ENCODE measurements at regions not wholly inside any gene's neighbourhood (a gene's known extent, or its start where the extent isn't known, plus 50 kb on each side); places are given as distances from the start of the nearest gene placed in this dataset.
"Not testable (repeated sequence)": the region's sequence is repeated elsewhere in the genome, so short reads cannot be mapped to it uniquely, and the experiment has no call there.

DNA sequence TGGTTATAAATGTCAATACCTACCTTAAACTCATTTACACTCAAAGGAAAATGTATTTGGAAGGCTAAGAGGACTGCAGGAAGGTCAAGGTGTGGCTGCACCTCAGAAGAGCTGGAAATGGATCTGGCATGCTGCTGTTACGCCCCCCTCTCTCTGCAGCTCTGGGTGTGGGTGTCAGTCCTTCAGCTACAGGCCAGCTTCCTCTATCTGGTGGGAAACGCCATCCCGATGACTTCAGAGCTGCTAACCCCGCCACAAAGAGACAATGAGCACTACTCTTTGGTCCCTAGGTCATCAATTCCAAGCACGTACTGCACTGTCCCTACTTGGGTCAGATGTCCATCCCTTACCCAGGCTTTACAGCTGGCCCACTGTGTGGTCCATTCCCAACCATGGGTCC, 74.2 kb downstream of the TEX35 start:
- Histone ChIP-seq H4K91ac (ENCODE audit: low read depth, low read length) (no peak overlapping the region), H2AK5ac (ENCODE audit: low read length) (no peak overlapping the region), H2AFZ (ENCODE audit: insufficient read depth, low read length, poor library complexity) (no peak overlapping the region), H3K4me2 (ENCODE audit: low read length) (no peak overlapping the region), H3K79me1 (ENCODE audit: low read length) (no peaks in the 10 kb centered on the region), H3K18ac (ENCODE audit: low read length) (no peak overlapping the region), H3K9ac (ENCODE audit: low read length) (no peak overlapping the region), H3K4ac (ENCODE audit: low read depth, low read length) (no peak overlapping the region), H3K27ac (ENCODE audit: low read depth, low read length) (no peak overlapping the region), H3K27me3 (ENCODE audit: insufficient read depth, low read length) (no peaks in the 10 kb centered on the region), H2BK120ac (ENCODE audit: insufficient read depth, low read length, poor library complexity) (no peak overlapping the region), H3K9me3 (ENCODE audit: insufficient read depth, low read depth, low read length) (no peaks in the 10 kb centered on the region), H2BK5ac (ENCODE audit: low read depth, low read length, poor library complexity) (no peak overlapping the region), H2BK12ac (ENCODE audit: low read length) (no peak overlapping the region), H3K4me3 (ENCODE audit: low read depth, low read length) (peak overlapping the region; percentile 9), H3K4me1 (ENCODE audit: control insufficient read depth in 1 of 2, insufficient read depth in 2 of 2, low read length in 2 of 2) (no peaks in the 10 kb centered on the region), H3K36me3 (ENCODE audit: control insufficient read depth in 1 of 2, insufficient read depth in 2 of 2, low read length in 2 of 2) (no peaks in the 10 kb centered on the region), H3K14ac (ENCODE audit: low read length) (no peak overlapping the region), H3K79me2 (ENCODE audit: control insufficient read depth, insufficient read depth, low read length, poor library complexity) (no peaks in the 10 kb centered on the region), H3K23ac (ENCODE audit: low read length) (no peak overlapping the region), H4K12ac (ENCODE audit: low read depth, low read length) (no peak overlapping the region), H4K8ac (ENCODE audit: low read depth, low read length) (no peak overlapping the region)
- DNase-seq = no peak
- no CpG with 5 or more reads among the region's 5 CpGs for WGBS (ENCODE audit: extremely low coverage, insufficient coverage, insufficient read length)

DNA sequence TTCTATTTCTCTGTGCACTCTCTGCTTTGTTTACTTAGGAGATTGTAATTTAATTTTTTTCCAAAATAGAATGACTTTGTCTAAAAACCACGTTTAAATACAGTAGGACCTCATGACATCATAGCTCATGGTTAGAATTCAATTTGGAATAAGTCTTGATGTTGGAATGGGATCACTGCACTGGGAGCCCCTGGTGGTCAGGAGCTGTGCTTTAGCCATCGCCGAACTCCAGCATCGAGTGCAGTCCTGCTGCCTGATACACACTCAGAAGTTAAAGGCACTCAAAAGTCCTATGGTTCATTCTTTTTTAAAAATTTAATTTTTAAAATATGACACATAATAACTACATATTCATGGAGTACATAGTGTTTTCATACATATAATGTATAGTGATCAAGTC, 75.1 kb downstream of the TEX35 start:
- Histone ChIP-seq H3K36me3 (ENCODE audit: control insufficient read depth in 1 of 2, insufficient read depth in 2 of 2, low read length in 2 of 2) (no peaks in the 10 kb centered on the region), H4K91ac (ENCODE audit: low read depth, low read length) (no peak overlapping the region), H2BK5ac (ENCODE audit: low read depth, low read length, poor library complexity) (no peak overlapping the region), H2AFZ (ENCODE audit: insufficient read depth, low read length, poor library complexity) (no peak overlapping the region), H3K4me3 (ENCODE audit: low read depth, low read length) (no peak overlapping the region), H3K79me1 (ENCODE audit: low read length) (no peaks in the 10 kb centered on the region), H4K8ac (ENCODE audit: low read depth, low read length) (no peak overlapping the region), H3K23ac (ENCODE audit: low read length) (no peak overlapping the region), H3K4me2 (ENCODE audit: low read length) (no peak overlapping the region), H3K27ac (ENCODE audit: low read depth, low read length) (no peak overlapping the region), H3K18ac (ENCODE audit: low read length) (no peak overlapping the region), H4K12ac (ENCODE audit: low read depth, low read length) (no peak overlapping the region), H2AK5ac (ENCODE audit: low read length) (no peak overlapping the region), H3K4ac (ENCODE audit: low read depth, low read length) (no peak overlapping the region), H2BK12ac (ENCODE audit: low read length) (no peak overlapping the region), H2BK120ac (ENCODE audit: insufficient read depth, low read length, poor library complexity) (no peak overlapping the region), H3K4me1 (ENCODE audit: control insufficient read depth in 1 of 2, insufficient read depth in 2 of 2, low read length in 2 of 2) (no peaks in the 10 kb centered on the region), H3K14ac (ENCODE audit: low read length) (no peak overlapping the region), H3K9me3 (ENCODE audit: insufficient read depth, low read depth, low read length) (no peaks in the 10 kb centered on the region), H3K9ac (ENCODE audit: low read length) (no peak overlapping the region), H3K79me2 (ENCODE audit: control insufficient read depth, insufficient read depth, low read length, poor library complexity) (no peaks in the 10 kb centered on the region), H3K27me3 (ENCODE audit: insufficient read depth, low read length) (no peaks in the 10 kb centered on the region)
- WGBS (ENCODE audit: extremely low coverage, insufficient coverage, insufficient read length) = no CpG with 5 or more reads among the region's 4 CpGs
- DNase-seq = no peak

DNA sequence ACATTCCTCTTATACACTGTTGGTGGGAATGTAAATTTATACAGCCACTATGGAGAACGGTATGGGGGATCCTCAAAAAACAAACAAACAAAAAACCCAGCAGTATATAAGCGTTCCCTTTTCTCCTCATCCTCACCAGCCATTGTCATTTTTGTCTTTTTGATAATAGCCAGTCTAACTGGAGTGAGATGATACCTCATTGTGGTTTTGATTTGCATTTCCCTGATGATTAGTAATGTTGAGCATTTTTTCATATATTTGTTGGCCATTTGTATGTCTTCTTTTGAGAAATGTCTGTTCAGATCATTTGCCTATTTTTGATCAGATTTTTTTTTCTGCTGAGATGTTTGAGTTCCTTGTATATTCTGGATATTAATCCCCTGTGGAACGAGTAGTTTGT, 76.1 kb downstream of the TEX35 start:
- no CpG with 5 or more reads among the region's 3 CpGs for WGBS (ENCODE audit: extremely low coverage, insufficient coverage, insufficient read length)
- H3K4ac ChIP-seq (ENCODE audit: low read depth, low read length); H4K8ac ChIP-seq (ENCODE audit: low read depth, low read length); H3K27ac ChIP-seq (ENCODE audit: low read depth, low read length); H3K4me3 ChIP-seq (ENCODE audit: low read depth, low read length); H2BK12ac ChIP-seq (ENCODE audit: low read length); H3K14ac ChIP-seq (ENCODE audit: low read length); H3K23ac ChIP-seq (ENCODE audit: low read length); H3K18ac ChIP-seq (ENCODE audit: low read length); H2AFZ ChIP-seq (ENCODE audit: insufficient read depth, low read length, poor library complexity); H3K4me2 ChIP-seq (ENCODE audit: low read length); H4K12ac ChIP-seq (ENCODE audit: low read depth, low read length); H4K91ac ChIP-seq (ENCODE audit: low read depth, low read length); H3K27me3 ChIP-seq (ENCODE audit: insufficient read depth, low read length); H3K79me1 ChIP-seq (ENCODE audit: low read length); H3K36me3 ChIP-seq (ENCODE audit: control insufficient read depth in 1 of 2, insufficient read depth in 2 of 2, low read length in 2 of 2); H2BK5ac ChIP-seq (ENCODE audit: low read depth, low read length, poor library complexity); H3K9ac ChIP-seq (ENCODE audit: low read length); H2BK120ac ChIP-seq (ENCODE audit: insufficient read depth, low read length, poor library complexity); DNase-seq; H3K9me3 ChIP-seq (ENCODE audit: insufficient read depth, low read depth, low read length); H3K4me1 ChIP-seq (ENCODE audit: control insufficient read depth in 1 of 2, insufficient read depth in 2 of 2, low read length in 2 of 2); H3K79me2 ChIP-seq (ENCODE audit: control insufficient read depth, insufficient read depth, low read length, poor library complexity); H2AK5ac ChIP-seq (ENCODE audit: low read length): not testable (repeated sequence)

DNA sequence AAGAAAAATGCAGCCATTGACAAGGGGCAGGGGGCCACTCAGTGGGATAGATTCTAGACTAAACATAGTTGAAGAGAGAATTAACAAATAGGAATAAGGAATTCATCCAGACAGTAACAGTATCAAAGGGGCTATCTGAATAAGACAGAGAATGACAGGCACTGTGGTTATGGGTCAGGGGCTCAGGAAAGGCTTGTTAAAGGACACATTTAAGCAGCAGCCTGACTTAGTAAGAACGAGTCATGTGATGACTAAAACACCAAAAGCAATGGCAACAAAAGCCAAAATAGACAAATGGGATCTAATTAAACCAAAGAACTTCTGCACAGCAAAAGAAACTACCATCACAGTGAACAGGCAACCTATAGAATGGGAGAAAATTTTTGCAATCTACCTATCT, 78.9 kb downstream of the TEX35 start:
- WGBS (ENCODE audit: extremely low coverage, insufficient coverage, insufficient read length) = no CpG with 5 or more reads among the region's 1 CpG
- H2BK120ac ChIP-seq (ENCODE audit: insufficient read depth, low read length, poor library complexity); H3K79me1 ChIP-seq (ENCODE audit: low read length); DNase-seq; H3K4ac ChIP-seq (ENCODE audit: low read depth, low read length); H3K18ac ChIP-seq (ENCODE audit: low read length); H3K9me3 ChIP-seq (ENCODE audit: insufficient read depth, low read depth, low read length); H2BK12ac ChIP-seq (ENCODE audit: low read length); H2AK5ac ChIP-seq (ENCODE audit: low read length); H3K4me3 ChIP-seq (ENCODE audit: low read depth, low read length); H4K8ac ChIP-seq (ENCODE audit: low read depth, low read length); H3K9ac ChIP-seq (ENCODE audit: low read length); H4K12ac ChIP-seq (ENCODE audit: low read depth, low read length); H3K4me2 ChIP-seq (ENCODE audit: low read length); H3K27me3 ChIP-seq (ENCODE audit: insufficient read depth, low read length); H3K36me3 ChIP-seq (ENCODE audit: control insufficient read depth in 1 of 2, insufficient read depth in 2 of 2, low read length in 2 of 2); H3K79me2 ChIP-seq (ENCODE audit: control insufficient read depth, insufficient read depth, low read length, poor library complexity); H3K27ac ChIP-seq (ENCODE audit: low read depth, low read length); H3K23ac ChIP-seq (ENCODE audit: low read length); H3K14ac ChIP-seq (ENCODE audit: low read length); H2BK5ac ChIP-seq (ENCODE audit: low read depth, low read length, poor library complexity); H4K91ac ChIP-seq (ENCODE audit: low read depth, low read length); H3K4me1 ChIP-seq (ENCODE audit: control insufficient read depth in 1 of 2, insufficient read depth in 2 of 2, low read length in 2 of 2); H2AFZ ChIP-seq (ENCODE audit: insufficient read depth, low read length, poor library complexity): not testable (repeated sequence)

DNA sequence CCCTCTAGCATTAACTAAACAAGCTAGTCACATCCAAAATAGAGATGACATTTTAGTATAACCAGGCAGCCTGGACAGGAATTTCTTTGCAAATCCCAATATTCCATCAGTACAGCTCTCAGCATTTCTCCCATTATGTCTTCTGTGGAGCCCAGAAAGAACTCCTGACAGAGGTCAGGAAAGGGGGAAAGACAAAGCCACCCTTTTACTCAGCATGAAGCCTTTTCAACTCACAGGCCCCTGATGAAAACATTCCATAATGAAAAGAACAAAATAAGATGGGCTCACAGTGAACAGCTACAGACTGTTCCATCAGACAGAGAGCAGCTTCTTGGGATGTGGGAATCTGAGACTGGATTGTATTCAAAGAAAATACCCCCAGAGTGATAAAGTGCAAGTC, 80.6 kb downstream of the TEX35 start:
- H3K79me2 ChIP-seq (ENCODE audit: control insufficient read depth, insufficient read depth, low read length, poor library complexity) = no peaks in the 10 kb centered on the region
- H3K4me3 ChIP-seq (ENCODE audit: low read depth, low read length) = no peak overlapping the region
- H3K9me3 ChIP-seq (ENCODE audit: insufficient read depth, low read depth, low read length) = no peaks in the 10 kb centered on the region
- no peak overlapping the region for H4K12ac ChIP-seq (ENCODE audit: low read depth, low read length)
- H2BK5ac ChIP-seq (ENCODE audit: low read depth, low read length, poor library complexity) = no peak overlapping the region
- H3K4me1 ChIP-seq (ENCODE audit: control insufficient read depth in 1 of 2, insufficient read depth in 2 of 2, low read length in 2 of 2) = no peaks in the 10 kb centered on the region
- H4K91ac ChIP-seq (ENCODE audit: low read depth, low read length) = no peak overlapping the region
- H3K36me3 ChIP-seq (ENCODE audit: control insufficient read depth in 1 of 2, insufficient read depth in 2 of 2, low read length in 2 of 2) = no peaks in the 10 kb centered on the region
- H3K79me1 ChIP-seq (ENCODE audit: low read length) = no peaks in the 10 kb centered on the region
- no peak overlapping the region for H2AFZ ChIP-seq (ENCODE audit: insufficient read depth, low read length, poor library complexity)
- no peak for DNase-seq
- H3K27ac ChIP-seq (ENCODE audit: low read depth, low read length) = no peak overlapping the region
- H3K18ac ChIP-seq (ENCODE audit: low read length) = no peak overlapping the region
- no peak overlapping the region for H2BK120ac ChIP-seq (ENCODE audit: insufficient read depth, low read length, poor library complexity)
- H3K4ac ChIP-seq (ENCODE audit: low read depth, low read length) = no peak overlapping the region
- H3K9ac ChIP-seq (ENCODE audit: low read length) = no peak overlapping the region
- no peaks in the 10 kb centered on the region for H3K27me3 ChIP-seq (ENCODE audit: insufficient read depth, low read length)
- no peak overlapping the region for H3K4me2 ChIP-seq (ENCODE audit: low read length)
- no peak overlapping the region for H3K23ac ChIP-seq (ENCODE audit: low read length)
- no peak overlapping the region for H2AK5ac ChIP-seq (ENCODE audit: low read length)
- no peak overlapping the region for H3K14ac ChIP-seq (ENCODE audit: low read length)
- no peak overlapping the region for H4K8ac ChIP-seq (ENCODE audit: low read depth, low read length)
- no peak overlapping the region for H2BK12ac ChIP-seq (ENCODE audit: low read length)
